ENCODE measurements at regions not wholly inside any gene's neighbourhood (a gene's known extent, or its start where the extent isn't known, plus 50 kb on each side); places are given as distances from the start of the nearest gene placed in this dataset.

GRCh38 chr21:25118648-25119047 lies 488.6 kb downstream of the MRPL39 start:
- DNase-seq (ENCODE audit: extremely low read depth in 1 of 11, low read depth in 9 of 11, low spot score in 4 of 11), result no peak

GRCh38 chr21:25115021-25115420 lies 492.3 kb downstream of the MRPL39 start:
- DNase-seq (ENCODE audit: extremely low read depth in 1 of 11, low read depth in 9 of 11, low spot score in 4 of 11), result no peak

- no peak for DNase-seq (ENCODE audit: extremely low read depth in 1 of 11, low read depth in 9 of 11, low spot score in 4 of 11)
Observed at GRCh38 chr21:25107708-25108107, 499.6 kb downstream of the MRPL39 start.

GRCh38 chr21:25103500-25104207 lies 503.6 kb downstream of the MRPL39 start:
- no peak for DNase-seq (ENCODE audit: extremely low read depth in 1 of 11, low read depth in 9 of 11, low spot score in 4 of 11)

- no peak for DNase-seq (ENCODE audit: extremely low read depth in 1 of 11, low read depth in 9 of 11, low spot score in 4 of 11)
Observed at GRCh38 chr21:25097648-25098047, 509.6 kb downstream of the MRPL39 start.

GRCh38 chr21:25094695-25095094 lies 512.6 kb downstream of the MRPL39 start:
- DNase-seq (ENCODE audit: extremely low read depth in 1 of 11, low read depth in 9 of 11, low spot score in 4 of 11), result no peak

GRCh38 chr21:25092441-25093011 lies 514.8 kb downstream of the MRPL39 start:
- no peak for DNase-seq (ENCODE audit: extremely low read depth in 1 of 11, low read depth in 9 of 11, low spot score in 4 of 11)

GRCh38 chr21:25081096-25081495 lies 526.2 kb downstream of the MRPL39 start:
- no peak for DNase-seq (ENCODE audit: extremely low read depth in 1 of 11, low read depth in 9 of 11, low spot score in 4 of 11)

GRCh38 chr21:25080661-25081060 lies 526.6 kb downstream of the MRPL39 start:
- DNase-seq (ENCODE audit: extremely low read depth in 1 of 11, low read depth in 9 of 11, low spot score in 4 of 11), result no peak

- DNase-seq (ENCODE audit: extremely low read depth in 1 of 11, low read depth in 9 of 11, low spot score in 4 of 11), result no peak
Observed at GRCh38 chr21:25080141-25080540, 527.1 kb downstream of the MRPL39 start.

- DNase-seq (ENCODE audit: extremely low read depth in 1 of 11, low read depth in 9 of 11, low spot score in 4 of 11), result no peak
Observed at GRCh38 chr21:25079053-25079452, 528.2 kb downstream of the MRPL39 start.

GRCh38 chr21:25062061-25062460 lies 545.2 kb downstream of the MRPL39 start:
- no peak for DNase-seq (ENCODE audit: extremely low read depth in 1 of 11, low read depth in 9 of 11, low spot score in 4 of 11)

- no peak for DNase-seq (ENCODE audit: extremely low read depth in 1 of 11, low read depth in 9 of 11, low spot score in 4 of 11)
Observed at GRCh38 chr21:25054689-25055088, 552.6 kb downstream of the MRPL39 start.

GRCh38 chr21:25039461-25040380 lies 567.6 kb downstream of the MRPL39 start:
- DNase-seq (ENCODE audit: extremely low read depth in 1 of 11, low read depth in 9 of 11, low spot score in 4 of 11), result peak in 9 of 11 donors; percentile 6 to 26 (median 15)

GRCh38 chr21:25036775-25037174 lies 570.5 kb downstream of the MRPL39 start:
- no peak for DNase-seq (ENCODE audit: extremely low read depth in 1 of 11, low read depth in 9 of 11, low spot score in 4 of 11)

GRCh38 chr21:25031750-25032149 lies 575.5 kb downstream of the MRPL39 start:
- DNase-seq (ENCODE audit: extremely low read depth in 1 of 11, low read depth in 9 of 11, low spot score in 4 of 11), result no peak

GRCh38 chr21:25029580-25029979 lies 577.7 kb downstream of the MRPL39 start:
- DNase-seq (ENCODE audit: extremely low read depth in 1 of 11, low read depth in 9 of 11, low spot score in 4 of 11), result no peak

- DNase-seq (ENCODE audit: extremely low read depth in 1 of 11, low read depth in 9 of 11, low spot score in 4 of 11), result no peak
Observed at GRCh38 chr21:25025596-25025995, 581.7 kb downstream of the MRPL39 start.

- DNase-seq (ENCODE audit: extremely low read depth in 1 of 11, low read depth in 9 of 11, low spot score in 4 of 11), result no peak
Observed at GRCh38 chr21:25024639-25025038, 582.6 kb downstream of the MRPL39 start.

- DNase-seq (ENCODE audit: extremely low read depth in 1 of 11, low read depth in 9 of 11, low spot score in 4 of 11), result no peak
Observed at GRCh38 chr21:25005388-25005787, 601.9 kb downstream of the MRPL39 start.

Data from renal cortex interstitium (tissue), 11 donors.